ENCODE measurements at regions not wholly inside any gene's neighbourhood (a gene's known extent, or its start where the extent isn't known, plus 50 kb on each side); places are given as distances from the start of the nearest gene placed in this dataset.

- no peak overlapping the region for H3K4me3 ChIP-seq (replicated peaks in 1 of 3; ENCODE audit: insufficient read depth in 1 of 3, low read depth in 2 of 3, low read length in 3 of 3)
- H4K20me1 ChIP-seq (ENCODE audit: insufficient read depth, low read length), result no peaks in the 10 kb centered on the region
- no peaks in the 10 kb centered on the region for H3K79me2 ChIP-seq (ENCODE audit: insufficient read depth, low read length)
- ChIA-PET POLR2A (no interaction called here), CTCF (ENCODE audit: low intra/inter-chr PET ratio, low total read pairs) (no interaction called here)
- intact Hi-C loops (cut with micrococcal nuclease; ENCODE audit: unreplicated experiment) (no loop called here), in situ Hi-C loops (cut with HindIII; ENCODE audit: extremely low pct_ligation_motif_present, low pct_unique_long_range_greater_than_20kb) (no loop called here)
- no peaks in the 10 kb centered on the region for H3K36me3 ChIP-seq (replicated peaks in 1 of 2; ENCODE audit: control insufficient read depth in 1 of 2, insufficient read depth in 2 of 2, low read length in 2 of 2)
- H3K27ac ChIP-seq (ENCODE audit: extremely low read length, insufficient read depth, low read length), result no peak overlapping the region
- no peak overlapping the region for H3K9ac ChIP-seq (ENCODE audit: insufficient read depth, low read depth, low read length)
- no peak overlapping the region for H2AFZ ChIP-seq (ENCODE audit: low read length)
- BruUV-seq (replicated peaks), result no TSS peak
- FAIRE-seq (no peak), DNase-seq (ENCODE audit: low spot score) (no peak), ATAC-seq (no peak)
- H3K9me3 ChIP-seq (ENCODE audit: low read length), result no peaks in the 10 kb centered on the region
- no peaks in the 10 kb centered on the region for H3K4me1 ChIP-seq (ENCODE audit: insufficient read depth, low read length)
- H3K4me2 ChIP-seq (ENCODE audit: low read depth, low read length), result no peak overlapping the region
- peaks cover 0 to 1% of the 10 kb centered on the region in 2 experiments; a peak in 1 of 5 replicates for H3K27me3 ChIP-seq (ENCODE audit: control insufficient read depth in 1 of 2, insufficient read depth in 2 of 2, low read length in 2 of 2)
- TF ChIP-seq JUN (CRISPR knock-in tag; IDR thresholded peaks at IDR 0.05) (no peak), NFE2 (CRISPR knock-in tag; IDR thresholded peaks at IDR 0.05) (no peak), EZH2 (conservative IDR thresholded peaks at IDR 0.05; ENCODE audit: low read depth, low read length) (no peak), ZNF280B (CRISPR knock-in tag; IDR thresholded peaks at IDR 0.05; ENCODE audit: borderline replicate concordance) (no peak), AKNA (CRISPR knock-in tag; IDR thresholded peaks at IDR 0.05; ENCODE audit: borderline replicate concordance) (no peak), E2F2 (CRISPR knock-in tag; IDR thresholded peaks at IDR 0.05; ENCODE audit: borderline replicate concordance) (no peak), ZBTB34 (CRISPR knock-in tag; IDR thresholded peaks at IDR 0.05) (no peak), FOXP4 (CRISPR knock-in tag; IDR thresholded peaks at IDR 0.05) (no peak), LCORL (IDR thresholded peaks at IDR 0.05) (no peak), LCORL (CRISPR knock-in tag; IDR thresholded peaks at IDR 0.05) (no peak), ZZZ3 (CRISPR knock-in tag; IDR thresholded peaks at IDR 0.05; ENCODE audit: borderline replicate concordance) (no peak), POGK (CRISPR knock-in tag; conservative IDR thresholded peaks at IDR 0.05) (no peak)
Measured at GRCh38 chr13:44694291-44694690, 118.2 kb upstream of the TSC22D1 start.
